ENCODE measurements at regions not wholly inside any gene's neighbourhood (a gene's known extent, or its start where the extent isn't known, plus 50 kb on each side); places are given as distances from the start of the nearest gene placed in this dataset.

DNA sequence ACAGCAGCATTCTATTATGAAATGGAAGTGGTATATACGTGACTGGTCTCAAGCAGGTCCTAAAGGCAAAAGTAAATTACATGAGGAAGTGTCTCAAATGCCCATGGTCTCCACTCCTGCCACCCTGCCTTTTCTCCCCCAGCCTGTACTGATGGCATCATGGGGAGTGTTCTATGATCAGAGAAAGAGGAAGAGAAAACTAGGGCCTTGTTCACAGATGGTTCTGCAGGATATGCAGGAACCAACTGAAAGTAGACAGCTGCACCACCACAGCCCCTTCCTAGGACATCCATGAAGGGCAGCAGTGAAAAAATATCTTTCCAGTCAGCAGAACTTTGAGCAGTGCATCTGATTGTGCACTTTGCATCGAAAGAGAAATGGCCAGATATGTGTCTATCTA, 901.5 kb downstream of the ARAP2 start:
- WGBS, 2 donors: 45 to 60% methylated on average over 2 of the region's 2 CpGs
- Histone ChIP-seq H3K27ac (ENCODE audit: low read depth in 2 of 2, low read length in 1 of 2) (no peak overlapping the region), H3K27me3 (ENCODE audit: control insufficient read depth in 1 of 2, insufficient read depth in 2 of 2, low read length in 2 of 2) (no peaks in the 10 kb centered on the region), H3K36me3 (ENCODE audit: control insufficient read depth in 2 of 2, insufficient read depth in 2 of 2, low read length in 1 of 2) (no peaks in the 10 kb centered on the region), H3K4me1 (ENCODE audit: control insufficient read depth in 2 of 2, insufficient read depth in 2 of 2, low read length in 1 of 2) (no peaks in the 10 kb centered on the region), H3K4me3 (ENCODE audit: low read depth in 1 of 2, low read length in 2 of 2) (no peak overlapping the region), H3K9me3 (ENCODE audit: control insufficient read depth in 2 of 2, insufficient read depth in 1 of 2, low read depth in 1 of 2, low read length in 1 of 2) (peaks cover 0 to 3% of the 10 kb centered on the region in 2 donors)

DNA sequence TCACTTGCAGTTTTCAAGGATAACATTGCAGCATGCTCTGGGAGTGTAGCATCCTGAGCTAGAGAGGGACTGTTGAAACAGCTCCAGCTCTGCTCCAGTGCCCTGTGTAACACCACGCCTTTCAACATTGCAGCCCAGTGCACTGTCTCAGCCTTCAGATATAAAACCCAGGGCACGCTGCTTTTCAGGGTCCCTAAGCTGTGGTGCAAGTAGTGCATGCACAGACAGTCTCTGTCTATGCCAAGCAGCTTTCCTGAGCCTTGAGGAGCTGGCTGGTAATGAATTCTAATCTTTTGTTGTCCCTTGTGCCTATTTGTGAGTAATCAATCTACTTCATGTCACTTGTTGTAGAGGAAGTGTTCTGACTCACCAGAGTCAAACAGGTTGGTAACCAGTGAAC, 897.0 kb downstream of the ARAP2 start:
- 73 to 74% methylated on average over 2 of the region's 2 CpGs for WGBS, 2 donors
- H3K4me3 ChIP-seq (ENCODE audit: low read depth in 1 of 2, low read length in 2 of 2): no peak overlapping the region
- H3K9me3 ChIP-seq (ENCODE audit: control insufficient read depth in 2 of 2, insufficient read depth in 1 of 2, low read depth in 1 of 2, low read length in 1 of 2): peaks cover 3 to 6% of the 10 kb centered on the region in 2 donors
- no peaks in the 10 kb centered on the region for H3K36me3 ChIP-seq (ENCODE audit: control insufficient read depth in 2 of 2, insufficient read depth in 2 of 2, low read length in 1 of 2)
- H3K4me1 ChIP-seq (ENCODE audit: control insufficient read depth in 2 of 2, insufficient read depth in 2 of 2, low read length in 1 of 2): no peaks in the 10 kb centered on the region
- H3K27ac ChIP-seq (ENCODE audit: low read depth in 2 of 2, low read length in 1 of 2): no peak overlapping the region
- H3K27me3 ChIP-seq (ENCODE audit: control insufficient read depth in 1 of 2, insufficient read depth in 2 of 2, low read length in 2 of 2): peaks cover 0 to 2% of the 10 kb centered on the region in 2 donors

DNA sequence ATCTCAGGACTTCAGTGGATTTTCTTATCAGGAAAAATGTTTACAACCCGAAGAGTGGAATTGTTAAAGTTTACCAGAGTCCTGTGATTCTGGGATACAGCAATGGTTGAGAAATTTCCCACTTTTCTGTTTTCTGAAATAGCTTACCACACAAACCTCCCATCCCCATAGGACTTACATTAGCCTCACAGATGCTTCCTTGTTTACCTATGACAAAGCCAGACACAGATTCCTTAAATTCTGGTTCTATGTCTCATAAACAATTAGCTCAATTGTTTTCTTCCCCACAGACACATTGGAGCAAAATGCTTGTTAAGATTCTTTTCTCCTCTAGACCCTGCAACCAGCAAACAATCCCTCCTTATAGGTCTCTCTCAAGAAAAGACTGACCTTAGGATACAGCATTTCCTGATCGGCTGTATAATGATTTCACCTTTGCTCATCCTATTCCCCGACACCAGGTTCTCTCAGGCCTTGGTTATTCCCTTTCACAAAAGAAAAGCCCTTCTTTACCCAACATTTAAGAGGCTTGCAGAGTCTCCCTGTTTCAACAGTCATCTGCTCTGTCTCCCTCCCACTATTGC, 886.2 kb downstream of the ARAP2 start:
- Histone ChIP-seq H3K9me3 (ENCODE audit: control insufficient read depth in 2 of 2, insufficient read depth in 1 of 2, low read depth in 1 of 2, low read length in 1 of 2) (no peaks in the 10 kb centered on the region), H3K27me3 (ENCODE audit: control insufficient read depth in 1 of 2, insufficient read depth in 2 of 2, low read length in 2 of 2) (no peaks in the 10 kb centered on the region), H3K4me1 (ENCODE audit: control insufficient read depth in 2 of 2, insufficient read depth in 2 of 2, low read length in 1 of 2) (no peaks in the 10 kb centered on the region), H3K27ac (ENCODE audit: low read depth in 2 of 2, low read length in 1 of 2) (no peak overlapping the region), H3K4me3 (ENCODE audit: low read depth in 1 of 2, low read length in 2 of 2) (no peak overlapping the region), H3K36me3 (ENCODE audit: control insufficient read depth in 2 of 2, insufficient read depth in 2 of 2, low read length in 1 of 2) (no peaks in the 10 kb centered on the region)
- 63 to 72% methylated on average over 3 of the region's 3 CpGs for WGBS, 2 donors

DNA sequence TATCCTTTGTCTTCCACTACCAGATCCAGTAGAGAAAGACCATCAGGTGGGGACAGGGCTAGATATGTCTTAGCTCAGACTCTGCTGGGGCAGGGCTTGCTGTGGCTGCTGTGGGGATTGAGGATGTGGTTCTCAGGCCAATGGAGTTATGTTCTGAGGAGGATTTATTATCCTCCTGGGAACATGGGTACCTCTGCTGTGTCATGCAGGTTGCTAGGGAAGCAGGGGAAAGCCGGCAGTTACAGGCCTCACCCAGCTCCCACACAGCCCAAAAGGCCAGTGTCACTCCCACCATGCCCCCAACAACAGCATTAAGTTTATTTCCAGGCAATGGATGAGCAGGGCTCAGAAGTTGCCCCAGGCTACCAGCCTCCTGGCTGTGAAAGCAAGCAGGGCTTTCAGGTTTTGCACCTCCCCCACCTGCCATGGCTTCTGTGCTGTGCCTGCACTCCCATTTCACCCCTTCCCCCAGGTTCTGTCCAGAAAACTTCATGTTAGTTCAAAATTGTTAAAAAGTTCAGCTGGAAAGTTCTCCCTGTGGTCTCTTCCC, 879.9 kb downstream of the ARAP2 start:
- no peaks in the 10 kb centered on the region for H3K36me3 ChIP-seq (ENCODE audit: control insufficient read depth in 2 of 2, insufficient read depth in 2 of 2, low read length in 1 of 2)
- WGBS, 2 donors: 71 to 79% methylated on average over 1 of the region's 1 CpG
- no peaks in the 10 kb centered on the region for H3K27me3 ChIP-seq (ENCODE audit: control insufficient read depth in 1 of 2, insufficient read depth in 2 of 2, low read length in 2 of 2)
- no peaks in the 10 kb centered on the region for H3K4me1 ChIP-seq (ENCODE audit: control insufficient read depth in 2 of 2, insufficient read depth in 2 of 2, low read length in 1 of 2)
- no peak overlapping the region for H3K4me3 ChIP-seq (ENCODE audit: low read depth in 1 of 2, low read length in 2 of 2)
- peaks cover 3 to 5% of the 10 kb centered on the region in 2 donors for H3K9me3 ChIP-seq (ENCODE audit: control insufficient read depth in 2 of 2, insufficient read depth in 1 of 2, low read depth in 1 of 2, low read length in 1 of 2)
- H3K27ac ChIP-seq (ENCODE audit: low read depth in 2 of 2, low read length in 1 of 2): no peak overlapping the region

DNA sequence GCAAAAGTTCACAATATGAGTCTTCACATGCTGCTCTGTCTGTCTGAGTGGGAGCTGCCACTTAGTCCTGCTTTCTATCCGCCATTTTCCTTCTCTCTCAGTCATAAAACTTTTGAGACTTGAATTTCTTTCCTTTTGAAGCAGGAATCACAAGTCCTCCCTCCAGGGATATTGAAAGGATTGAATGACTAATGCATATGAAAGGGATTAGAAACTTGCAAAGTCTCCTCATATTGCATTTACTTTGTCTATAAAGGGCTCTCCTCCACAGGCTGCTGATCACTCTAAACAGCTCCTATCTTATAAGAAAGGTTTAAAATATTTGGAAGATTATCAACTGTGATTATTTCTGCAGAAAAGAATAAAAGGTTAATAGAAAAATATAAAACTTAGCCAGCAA, 879.1 kb downstream of the ARAP2 start:
- Histone ChIP-seq H3K4me1 (ENCODE audit: control insufficient read depth in 2 of 2, insufficient read depth in 2 of 2, low read length in 1 of 2) (no peaks in the 10 kb centered on the region), H3K9me3 (ENCODE audit: control insufficient read depth in 2 of 2, insufficient read depth in 1 of 2, low read depth in 1 of 2, low read length in 1 of 2) (peaks cover 3 to 5% of the 10 kb centered on the region in 2 donors), H3K27me3 (ENCODE audit: control insufficient read depth in 1 of 2, insufficient read depth in 2 of 2, low read length in 2 of 2) (no peaks in the 10 kb centered on the region), H3K27ac (ENCODE audit: low read depth in 2 of 2, low read length in 1 of 2) (no peak overlapping the region), H3K4me3 (ENCODE audit: low read depth in 1 of 2, low read length in 2 of 2) (no peak overlapping the region), H3K36me3 (ENCODE audit: control insufficient read depth in 2 of 2, insufficient read depth in 2 of 2, low read length in 1 of 2) (no peaks in the 10 kb centered on the region)
- WGBS, 2 donors: 73 to 83% methylated on average over 1 of the region's 1 CpG

DNA sequence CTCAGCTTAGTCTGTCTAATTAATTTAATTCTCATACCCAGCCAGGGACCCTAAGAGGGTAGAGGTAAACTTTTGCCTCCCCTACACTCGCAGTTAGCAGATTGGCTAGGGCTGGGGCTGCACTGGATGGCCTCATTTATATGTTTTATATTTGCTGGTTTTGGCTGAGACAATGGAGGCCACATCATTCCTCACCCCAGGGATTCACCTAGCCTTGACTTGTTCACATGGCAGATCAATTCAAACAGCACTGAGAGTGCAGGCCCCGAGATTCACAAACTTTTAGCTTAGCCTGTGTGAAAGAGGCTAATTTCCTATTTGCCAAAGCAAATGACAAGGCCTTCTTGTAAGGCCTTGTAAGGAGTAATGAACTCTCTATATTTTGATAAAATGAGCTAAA, 844.4 kb downstream of the ARAP2 start:
- H3K36me3 ChIP-seq (ENCODE audit: control insufficient read depth in 2 of 2, insufficient read depth in 2 of 2, low read length in 1 of 2): no peaks in the 10 kb centered on the region
- H3K4me1 ChIP-seq (ENCODE audit: control insufficient read depth in 2 of 2, insufficient read depth in 2 of 2, low read length in 1 of 2): no peaks in the 10 kb centered on the region
- 52 to 64% methylated on average over 2 of the region's 2 CpGs for WGBS, 2 donors

DNA sequence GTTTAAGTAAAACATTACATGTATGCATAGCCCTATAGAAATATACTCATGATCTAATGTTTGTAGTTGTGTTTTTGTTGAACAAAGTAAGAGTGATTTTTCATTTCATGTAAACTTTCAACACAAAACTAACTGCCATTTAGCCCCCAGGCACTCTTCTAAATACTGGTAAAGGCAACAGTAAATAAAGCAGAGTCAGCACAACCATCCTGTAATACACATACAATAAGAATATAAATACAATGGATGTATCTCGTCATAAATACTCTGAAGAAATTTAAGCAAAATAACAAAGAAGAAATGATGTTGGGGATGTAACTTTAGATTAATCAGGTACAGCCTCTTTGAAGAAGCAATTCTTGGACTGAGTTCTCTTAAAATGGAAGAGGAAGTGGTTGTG, 821.2 kb downstream of the ARAP2 start:
- H3K4me3 ChIP-seq (ENCODE audit: low read depth in 1 of 2, low read length in 2 of 2): no peak overlapping the region
- H3K27ac ChIP-seq (ENCODE audit: low read depth in 2 of 2, low read length in 1 of 2): no peak overlapping the region
- WGBS, 2 donors: 66 to 78% methylated on average over 1 of the region's 1 CpG

More for the DNA sequence above, 844.4 kb downstream of the ARAP2 start:
- H3K27me3 ChIP-seq (ENCODE audit: control insufficient read depth in 1 of 2, insufficient read depth in 2 of 2, low read length in 2 of 2): no peaks in the 10 kb centered on the region
- no peak overlapping the region for H3K4me3 ChIP-seq (ENCODE audit: low read depth in 1 of 2, low read length in 2 of 2)
- H3K27ac ChIP-seq (ENCODE audit: low read depth in 2 of 2, low read length in 1 of 2): no peak overlapping the region
- H3K9me3 ChIP-seq (ENCODE audit: control insufficient read depth in 2 of 2, insufficient read depth in 1 of 2, low read depth in 1 of 2, low read length in 1 of 2): no peaks in the 10 kb centered on the region

DNA sequence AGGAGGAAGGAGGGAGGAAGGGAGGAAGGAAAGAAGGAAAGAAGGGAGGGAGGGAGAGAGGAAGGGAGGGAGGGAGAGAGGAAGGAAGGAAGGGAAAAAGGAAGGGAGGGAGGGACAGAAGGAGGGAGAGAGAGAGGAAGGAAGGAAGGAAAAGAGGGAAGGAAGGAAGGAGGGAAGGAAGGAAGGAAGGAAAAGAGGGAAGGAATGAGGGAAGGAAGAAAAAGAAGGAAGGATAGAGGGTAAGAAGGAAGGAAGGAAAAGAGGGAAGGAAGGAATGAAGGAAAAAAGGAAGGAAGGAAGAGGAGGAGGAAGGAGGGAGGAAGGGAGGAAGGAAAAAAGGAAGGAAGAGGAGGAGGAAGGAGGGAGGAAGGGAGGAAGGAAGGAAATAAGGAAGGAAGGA, 796.8 kb downstream of the ARAP2 start:
- Histone ChIP-seq H3K27me3 (ENCODE audit: control insufficient read depth in 1 of 2, insufficient read depth in 2 of 2, low read length in 2 of 2) (no peaks in the 10 kb centered on the region), H3K4me1 (ENCODE audit: control insufficient read depth in 2 of 2, insufficient read depth in 2 of 2, low read length in 1 of 2) (no peaks in the 10 kb centered on the region), H3K36me3 (ENCODE audit: control insufficient read depth in 2 of 2, insufficient read depth in 2 of 2, low read length in 1 of 2) (no peaks in the 10 kb centered on the region), H3K27ac (ENCODE audit: low read depth in 2 of 2, low read length in 1 of 2) (no peak overlapping the region), H3K4me3 (ENCODE audit: low read depth in 1 of 2, low read length in 2 of 2) (no peak overlapping the region), H3K9me3 (ENCODE audit: control insufficient read depth in 2 of 2, insufficient read depth in 1 of 2, low read depth in 1 of 2, low read length in 1 of 2) (peaks cover 0 to 5% of the 10 kb centered on the region in 2 donors)

More for the DNA sequence above, 821.2 kb downstream of the ARAP2 start:
- no peaks in the 10 kb centered on the region for H3K9me3 ChIP-seq (ENCODE audit: control insufficient read depth in 2 of 2, insufficient read depth in 1 of 2, low read depth in 1 of 2, low read length in 1 of 2)
- no peaks in the 10 kb centered on the region for H3K4me1 ChIP-seq (ENCODE audit: control insufficient read depth in 2 of 2, insufficient read depth in 2 of 2, low read length in 1 of 2)
- H3K27me3 ChIP-seq (ENCODE audit: control insufficient read depth in 1 of 2, insufficient read depth in 2 of 2, low read length in 2 of 2): no peaks in the 10 kb centered on the region
- no peaks in the 10 kb centered on the region for H3K36me3 ChIP-seq (ENCODE audit: control insufficient read depth in 2 of 2, insufficient read depth in 2 of 2, low read length in 1 of 2)

DNA sequence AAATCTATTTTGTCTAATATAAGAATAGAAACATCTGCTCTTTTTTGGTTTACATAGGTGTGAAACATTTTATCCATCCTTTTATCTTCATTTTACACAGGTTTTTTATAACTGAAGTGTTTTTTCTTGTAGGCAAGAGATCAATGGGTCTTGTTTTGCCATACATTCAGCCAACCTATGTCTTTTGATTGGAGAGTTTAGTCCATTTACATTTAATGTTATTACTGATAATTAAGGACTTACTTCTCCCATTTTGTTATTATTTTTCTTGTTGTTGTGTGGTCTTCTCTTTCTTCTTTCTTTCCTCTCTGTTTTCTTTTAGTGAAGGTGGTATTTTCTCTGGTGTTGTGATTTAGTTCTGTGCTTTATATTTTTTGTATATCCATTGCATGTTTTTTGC, 785.3 kb downstream of the ARAP2 start:
- H3K4me3 ChIP-seq (ENCODE audit: low read depth in 1 of 2, low read length in 2 of 2): no peak overlapping the region
- H3K36me3 ChIP-seq (ENCODE audit: control insufficient read depth in 2 of 2, insufficient read depth in 2 of 2, low read length in 1 of 2): no peaks in the 10 kb centered on the region
- H3K9me3 ChIP-seq (ENCODE audit: control insufficient read depth in 2 of 2, insufficient read depth in 1 of 2, low read depth in 1 of 2, low read length in 1 of 2): peaks cover 2 to 9% of the 10 kb centered on the region in 2 donors
- no peak overlapping the region for H3K27ac ChIP-seq (ENCODE audit: low read depth in 2 of 2, low read length in 1 of 2)
- no peaks in the 10 kb centered on the region for H3K27me3 ChIP-seq (ENCODE audit: control insufficient read depth in 1 of 2, insufficient read depth in 2 of 2, low read length in 2 of 2)
- no peaks in the 10 kb centered on the region for H3K4me1 ChIP-seq (ENCODE audit: control insufficient read depth in 2 of 2, insufficient read depth in 2 of 2, low read length in 1 of 2)

DNA sequence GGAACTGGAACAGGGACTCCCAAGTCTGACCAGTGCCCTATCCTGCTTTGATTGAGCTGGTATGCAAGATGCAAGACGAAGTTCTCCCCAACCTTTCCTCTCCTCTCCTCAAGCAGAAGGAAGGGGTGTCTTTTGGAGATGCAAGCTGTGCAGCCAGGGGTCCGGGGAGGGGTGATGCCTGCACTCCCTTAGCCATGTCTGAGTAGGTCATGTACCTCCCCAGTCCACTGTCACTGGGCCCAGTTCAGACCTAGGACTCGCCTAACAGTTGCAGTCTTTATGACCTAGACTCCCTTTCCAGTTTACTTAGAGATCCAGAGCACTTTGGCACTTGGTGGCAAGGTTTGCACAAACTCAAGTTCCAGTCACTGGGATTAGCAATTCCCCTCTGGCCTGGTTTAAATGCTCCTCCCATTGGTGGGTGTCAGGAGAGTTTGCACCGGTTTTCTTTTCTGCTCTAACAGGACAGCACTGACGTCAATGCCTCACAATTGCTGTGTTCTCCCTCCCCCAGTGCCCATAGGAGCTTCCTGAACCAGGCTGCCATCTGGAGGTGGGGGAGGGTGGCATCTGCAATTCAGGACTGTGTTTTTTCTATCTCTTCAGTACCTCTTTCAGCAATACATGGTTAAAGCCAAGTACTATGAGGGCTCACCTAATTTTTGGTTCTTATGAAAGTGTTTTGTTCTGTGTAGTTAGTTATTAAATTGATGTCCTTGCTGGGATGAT, 782.2 kb downstream of the ARAP2 start:
- Histone ChIP-seq H3K27me3 (ENCODE audit: control insufficient read depth in 1 of 2, insufficient read depth in 2 of 2, low read length in 2 of 2) (no peaks in the 10 kb centered on the region), H3K4me3 (ENCODE audit: low read depth in 1 of 2, low read length in 2 of 2) (no peak overlapping the region), H3K36me3 (ENCODE audit: control insufficient read depth in 2 of 2, insufficient read depth in 2 of 2, low read length in 1 of 2) (no peaks in the 10 kb centered on the region), H3K27ac (ENCODE audit: low read depth in 2 of 2, low read length in 1 of 2) (no peak overlapping the region), H3K4me1 (ENCODE audit: control insufficient read depth in 2 of 2, insufficient read depth in 2 of 2, low read length in 1 of 2) (no peaks in the 10 kb centered on the region), H3K9me3 (ENCODE audit: control insufficient read depth in 2 of 2, insufficient read depth in 1 of 2, low read depth in 1 of 2, low read length in 1 of 2) (peaks cover 2 to 9% of the 10 kb centered on the region in 2 donors)
- 66 to 69% methylated on average over 5 of the region's 5 CpGs for WGBS, 2 donors

All from esophagus (tissue), 2 donors.